K562 (cell line): ENCODE measurements at regions not wholly inside any gene's neighbourhood (a gene's known extent, or its start where the extent isn't known, plus 50 kb on each side); places are given as distances from the start of the nearest gene placed in this dataset.

Experiments used
- ILK ChIP-seq: fragments of 450-650 bp; IDR thresholded peaks from 2 replicates; pipeline ENCODE4 v1.6.1; 2016; ENCODE audit warnings: missing genetic modification characterization, low read depth, mild to moderate bottlenecking, missing compliant biosample characterization, moderate library complexity, borderline replicate concordance
- MGA ChIP-seq: fragments of 450-650 bp; IDR thresholded peaks from 2 replicates; pipeline ENCODE4 v1.6.1; 2016; ENCODE audit warnings: mild to moderate bottlenecking, moderate library complexity
- RBM39 ChIP-seq: fragments of 200-400 bp; formaldehyde crosslinking; optimal IDR thresholded peaks from 2 replicates; pipeline ENCODE3; 2018; ENCODE audit warnings: low read depth, low read length
- SP2 ChIP-seq: IDR thresholded peaks from 2 replicates; pipeline ENCODE4 v1.6.1; 2011; ENCODE audit warnings: mild to moderate bottlenecking, low read depth, low read length, moderate library complexity; ENCODE audit not compliant: poor library complexity, severe bottlenecking; ENCODE audit errors: extremely low read depth
- ZNF121 ChIP-seq: sonication (generic); formaldehyde crosslinking; conservative IDR thresholded peaks from 2 replicates; pipeline ENCODE4 v1.8.0; 2022; ENCODE audit warnings: missing genetic modification reagents
- ZNF174 ChIP-seq: fragments of 250-450 bp; sonication (Bioruptor Pico); IDR thresholded peaks from 2 replicates; pipeline ENCODE4 v1.4.0; 2020; ENCODE audit warnings: mild to moderate bottlenecking

DNA sequence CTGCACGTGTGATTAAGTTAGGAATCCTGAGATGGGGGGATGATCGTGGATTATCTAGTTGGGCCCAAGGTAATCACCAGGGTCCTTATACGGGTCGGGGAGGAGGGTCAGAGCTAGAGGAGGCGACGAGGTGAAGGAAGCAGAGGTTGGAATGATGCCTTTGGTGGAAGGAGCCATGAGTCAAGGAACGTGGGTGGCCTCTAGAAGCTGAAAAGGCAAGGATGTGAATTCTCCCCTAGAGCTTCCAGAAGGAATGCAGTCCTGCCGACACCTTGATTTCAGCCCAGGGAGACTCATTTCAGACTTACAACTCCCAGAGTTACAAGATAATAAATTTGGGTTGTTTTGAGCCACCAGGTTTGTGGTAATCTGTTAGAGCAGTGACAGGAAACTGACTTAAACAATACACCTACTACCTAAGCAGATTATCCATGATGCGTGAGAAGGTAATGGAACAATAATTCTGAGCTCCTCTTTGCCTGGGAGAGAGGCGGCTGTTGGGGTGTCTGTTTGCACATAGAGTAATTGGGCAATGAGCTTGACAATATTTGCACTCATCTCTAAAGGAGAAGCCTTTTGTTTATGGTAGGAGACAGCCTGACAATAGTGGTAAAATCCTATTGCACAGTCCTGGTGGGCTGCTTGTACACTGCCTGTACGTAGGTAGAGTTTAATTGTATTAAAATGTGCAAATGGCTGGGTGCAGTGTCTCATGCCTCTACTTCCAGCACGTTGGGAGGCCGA is 129.3 kb upstream of the IER5L start (continued):
- TF ChIP-seq MGA (no peak), ZNF174 (CRISPR knock-in tag) (no peak), ZNF121 (CRISPR knock-in tag) (no peak), RBM39 (no peak), ILK (no peak), SP2 (no peak)
